Erythroblast (primary cell): ENCODE measurements at regions not wholly inside any gene's neighbourhood (a gene's known extent, or its start where the extent isn't known, plus 50 kb on each side); places are given as distances from the start of the nearest gene placed in this dataset.

ENCODE experiments used
- GATA1 ChIP-seq: IDR thresholded peaks from 2 replicates; pipeline ENCODE4 v1.6.1; 2011; ENCODE audit warnings: low read depth, mild to moderate bottlenecking, control low read depth, low read length, moderate library complexity
- POLR2A ChIP-seq: IDR thresholded peaks from 2 replicates; pipeline ENCODE4 v1.6.1; 2011; ENCODE audit warnings: mild to moderate bottlenecking, low read length

GRCh38 chr11:95412074-95412473 lies 181.1 kb upstream of the SESN3 start:
- no peak for TF ChIP-seq POLR2A
- no peak for TF ChIP-seq GATA1
